Pancreas (tissue), 10 donors: ENCODE measurements at regions not wholly inside any gene's neighbourhood (a gene's known extent, or its start where the extent isn't known, plus 50 kb on each side); places are given as distances from the start of the nearest gene placed in this dataset.

Experiments
- ATAC-seq, 4 donors: fragments of 200-7000 bp; cut with Tn5 transposase; one replicate each; pipeline versions ENCODE4 v1.8.0 to v1.9.1; 2020; ENCODE audit warnings: mild to moderate bottlenecking in 4 of 4, moderate library complexity in 4 of 4
- DNase-seq, 6 donors: peaks; one replicate each; pipeline ENCODE4 v3.0.0-alpha.2; 2020
- FAIRE-seq: peaks from 2 replicates; lab custom pipeline; 2012; peaks lifted over from hg19 to GRCh38; lab: Jason Lieb, UNC
- H3K27ac ChIP-seq, 4 donors: fragments of 200-600 bp; sonication (generic); 1 replicate in 3 of 4; 2 replicates in 1 of 4; pipeline versions ENCODE4 v1.5.0 to v1.8.0; 2020
- H3K27me3 ChIP-seq, 4 donors: fragments of 200-600 bp; one replicate each; pipeline ENCODE4 v1.8.0; 2021
- H3K36me3 ChIP-seq, 3 donors: fragments of 200-600 bp; sonication (generic) in 1 of 3; one replicate each; pipeline versions ENCODE4 v1.5.0 to v1.8.0; 2020 to 2021
- H3K4me1 ChIP-seq, 3 donors: fragments of 200-600 bp; one replicate each; pipeline ENCODE4 v1.8.0; 2021
- H3K4me3 ChIP-seq, 4 donors: fragments of 200-600 bp; sonication (generic) in 2 of 4; one replicate each; pipeline versions ENCODE4 v1.5.0 to v1.8.0; 2020 to 2021
- H3K9me3 ChIP-seq, 4 donors: fragments of 200-600 bp; one replicate each; pipeline ENCODE4 v1.8.0; 2021
- WGBS, 2 donors: extraction: QIAGEN DNeasy Blood & Tissue Kit; methylation state at CpG; one replicate each; pipeline ENCODE4 v1.1.7; 2013; 5-methylcytosine and 5-hydroxymethylcytosine counted together
- intact Hi-C, 3 donors: fragments of 100-400 bp; cut with DNase I; formaldehyde crosslinking; loops; one replicate each; pipeline versions ENCODE4 v1.11.1 to v1.14.2; 2022
- TF ChIP-seq, protein P1 (sequence below), 4 donors: fragments of 200-600 bp; sonication (generic) in 3 of 4; IDR thresholded peaks; one replicate each; pipeline versions ENCODE4 v1.5.0 to v1.8.0; 2021; ENCODE audit warnings: antibody characterized with exemption in 4 of 4
- donor health status: healthy with polysubstance abuse.
- donor health status: DM: no; HTN: no; CAD: no; lungs with moderate emphysema.
- donor health status: DM: no; HTN: no; CAD: no.
- donor health status: control.
- donor health status: control.
- donor health status: Bipolar disorder and iron deficiency.
- donor health status: DM: yes; HTN: yes; CAD: no.
- donor health status: DM: no; HTN: no; CAD: no.
- donor health status: DM: no; HTN: no; CAD: no.
- donor health status: DM: yes; HTN: yes; CAD: no.

DNA sequence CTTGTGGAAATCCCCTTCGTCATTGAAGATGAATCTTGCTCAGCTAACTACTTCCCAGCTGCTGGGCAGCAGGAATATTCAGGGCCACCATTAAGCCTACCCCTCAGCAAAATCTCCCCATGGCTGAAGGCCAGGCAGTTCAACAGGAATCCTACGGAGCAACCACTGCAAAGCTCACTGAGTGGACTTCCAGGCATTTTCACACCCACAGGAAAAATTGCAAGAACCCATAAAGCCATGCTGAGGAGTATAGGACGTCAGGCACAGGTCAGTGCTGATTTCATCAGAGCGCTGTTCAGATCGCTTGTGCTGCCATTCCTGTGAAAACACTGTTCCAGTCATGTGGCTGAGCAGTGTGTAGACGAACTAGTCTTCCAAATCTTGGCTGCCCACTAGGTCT is 134.8 kb upstream of the TACR1 start:
- TF ChIP-seq, protein P1, sequence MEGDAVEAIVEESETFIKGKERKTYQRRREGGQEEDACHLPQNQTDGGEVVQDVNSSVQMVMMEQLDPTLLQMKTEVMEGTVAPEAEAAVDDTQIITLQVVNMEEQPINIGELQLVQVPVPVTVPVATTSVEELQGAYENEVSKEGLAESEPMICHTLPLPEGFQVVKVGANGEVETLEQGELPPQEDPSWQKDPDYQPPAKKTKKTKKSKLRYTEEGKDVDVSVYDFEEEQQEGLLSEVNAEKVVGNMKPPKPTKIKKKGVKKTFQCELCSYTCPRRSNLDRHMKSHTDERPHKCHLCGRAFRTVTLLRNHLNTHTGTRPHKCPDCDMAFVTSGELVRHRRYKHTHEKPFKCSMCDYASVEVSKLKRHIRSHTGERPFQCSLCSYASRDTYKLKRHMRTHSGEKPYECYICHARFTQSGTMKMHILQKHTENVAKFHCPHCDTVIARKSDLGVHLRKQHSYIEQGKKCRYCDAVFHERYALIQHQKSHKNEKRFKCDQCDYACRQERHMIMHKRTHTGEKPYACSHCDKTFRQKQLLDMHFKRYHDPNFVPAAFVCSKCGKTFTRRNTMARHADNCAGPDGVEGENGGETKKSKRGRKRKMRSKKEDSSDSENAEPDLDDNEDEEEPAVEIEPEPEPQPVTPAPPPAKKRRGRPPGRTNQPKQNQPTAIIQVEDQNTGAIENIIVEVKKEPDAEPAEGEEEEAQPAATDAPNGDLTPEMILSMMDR (IDR thresholded peaks at IDR 0.05): no peak
- DNase-seq (no peak), FAIRE-seq (no peak), ATAC-seq (peak in 1 of 4 donors; percentile 30)
- no peaks in the 10 kb centered on the region for H3K27me3 ChIP-seq
- intact Hi-C loops: no loop called here
- no peak overlapping the region for H3K27ac ChIP-seq
- H3K36me3 ChIP-seq: no peaks in the 10 kb centered on the region
- no peak overlapping the region for H3K4me3 ChIP-seq
- no peaks in the 10 kb centered on the region for H3K4me1 ChIP-seq
- WGBS, 2 donors: 64 to 79% methylated on average over 6 of the region's 6 CpGs
- H3K9me3 ChIP-seq: no peaks in the 10 kb centered on the region

DNA sequence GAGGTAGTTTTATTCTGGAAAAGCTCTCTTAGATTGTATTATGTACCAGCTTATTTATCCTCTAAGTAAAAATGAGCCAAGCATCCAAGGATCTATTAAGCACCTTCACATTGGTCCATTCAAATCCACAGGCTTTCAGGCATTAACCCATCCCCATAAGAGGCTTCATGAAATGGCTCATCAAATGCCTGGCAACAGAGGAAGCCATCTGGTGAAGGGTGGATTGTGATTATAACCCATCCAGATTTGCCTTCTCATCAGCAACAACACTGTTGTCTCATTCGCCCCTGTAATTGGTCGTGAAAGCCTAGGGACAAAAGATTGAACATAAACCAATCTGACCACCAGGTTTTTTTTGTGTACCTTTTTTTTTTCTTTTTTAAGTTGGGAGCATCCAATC is 134.3 kb upstream of the TACR1 start:
- 47 to 76% methylated on average over 2 of the region's 2 CpGs for whole genome bisulfite sequencing, 2 donors
- Histone ChIP-seq H3K36me3 (no peaks in the 10 kb centered on the region), H3K4me3 (no peak overlapping the region), H3K27ac (no peak overlapping the region), H3K4me1 (no peaks in the 10 kb centered on the region), H3K9me3 (no peaks in the 10 kb centered on the region), H3K27me3 (no peaks in the 10 kb centered on the region)
- intact Hi-C loops: no loop called here
- DNase-seq (no peak), ATAC-seq (peak in 1 of 4 donors; percentile 25), FAIRE-seq (no peak)
- TF ChIP-seq, protein P1 (IDR thresholded peaks at IDR 0.05): no peak

DNA sequence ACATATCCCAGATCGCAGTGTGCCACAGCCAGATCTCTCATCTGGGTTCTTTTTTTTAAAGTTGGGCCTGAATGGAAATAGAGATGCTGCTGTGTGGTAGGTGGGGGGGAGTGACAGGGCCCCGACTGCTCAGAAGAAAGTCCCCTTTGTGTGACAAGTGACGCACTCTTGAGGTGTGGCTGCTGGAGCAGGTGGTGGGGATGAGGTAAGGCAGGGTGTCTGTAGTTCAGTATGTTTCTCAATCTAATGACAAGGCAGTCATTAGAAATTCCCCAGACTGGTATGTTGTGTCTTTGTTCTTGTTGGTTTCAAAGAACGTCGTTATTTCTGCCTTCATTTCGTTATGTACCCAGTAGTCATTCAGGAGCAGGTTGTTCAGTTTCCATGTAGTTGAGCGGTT is 128.8 kb upstream of the TACR1 start:
- H3K9me3 ChIP-seq: no peaks in the 10 kb centered on the region

DNA sequence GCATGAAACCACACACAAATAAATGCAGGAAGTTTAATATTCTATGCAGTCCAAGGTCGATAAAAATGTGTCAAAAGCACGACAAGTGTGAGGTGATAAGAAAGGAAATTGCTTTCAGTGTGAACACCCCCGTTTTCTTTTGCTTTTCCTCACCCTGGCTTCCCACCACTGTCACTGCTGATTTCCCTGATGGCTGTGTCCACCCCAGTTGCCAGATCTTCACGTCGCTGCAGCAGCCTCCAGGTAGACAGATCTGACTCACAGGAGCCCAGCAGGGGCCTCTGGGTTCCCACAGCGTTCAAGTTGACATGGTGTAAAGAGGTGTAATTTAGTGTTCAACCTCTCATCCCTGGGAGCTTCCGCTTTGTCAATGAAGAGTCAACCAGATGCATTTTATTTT is 128.0 kb upstream of the TACR1 start:
- FAIRE-seq: no peak
- TF ChIP-seq, protein P1 (IDR thresholded peaks at IDR 0.05): no peak
- no peak overlapping the region for H3K27ac ChIP-seq
- intact Hi-C loops: no loop called here
- 42 to 53% methylated on average over 7 of the region's 7 CpGs for WGBS, 2 donors
- H3K9me3 ChIP-seq: no peaks in the 10 kb centered on the region
- no peaks in the 10 kb centered on the region for H3K4me1 ChIP-seq
- no peaks in the 10 kb centered on the region for H3K36me3 ChIP-seq
- H3K27me3 ChIP-seq: no peaks in the 10 kb centered on the region
- no peak for DNase-seq
- H3K4me3 ChIP-seq: no peak overlapping the region
- no peak for ATAC-seq

More for the DNA sequence above, 128.8 kb upstream of the TACR1 start:
- Histone ChIP-seq H3K27me3 (no peaks in the 10 kb centered on the region), H3K4me1 (no peaks in the 10 kb centered on the region), H3K4me3 (no peak overlapping the region), H3K27ac (no peak overlapping the region), H3K36me3 (no peaks in the 10 kb centered on the region)
- TF ChIP-seq, protein P1 (IDR thresholded peaks at IDR 0.05): no peak
- ATAC-seq: no peak
- intact Hi-C loops: no loop called here
- FAIRE-seq: no peak
- 77 to 92% methylated on average over 6 to 7 of the region's 7 CpGs for WGBS, 2 donors
- no peak for DNase-seq

DNA sequence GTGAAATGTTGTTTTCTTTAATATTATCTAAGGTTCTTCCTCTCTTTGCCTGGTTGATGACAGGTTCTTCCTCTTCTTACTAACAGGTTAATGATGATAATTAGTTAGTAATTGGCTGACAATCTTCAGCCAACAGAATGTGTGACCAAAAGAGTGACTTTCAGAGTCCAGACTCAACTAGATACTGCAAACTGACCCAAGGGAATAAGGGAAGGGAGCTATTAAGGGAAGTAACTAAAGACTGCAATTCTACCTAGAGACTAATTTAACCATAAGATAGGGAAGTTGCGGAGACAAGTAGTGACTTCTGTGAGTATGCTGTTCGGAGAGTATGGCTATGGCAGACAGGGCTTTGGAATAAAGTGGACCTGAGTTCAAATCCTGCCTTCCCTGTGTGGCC is 127.3 kb upstream of the TACR1 start:
- ATAC-seq: no peak
- Histone ChIP-seq H3K4me1 (no peaks in the 10 kb centered on the region), H3K27ac (no peak overlapping the region), H3K9me3 (no peaks in the 10 kb centered on the region), H3K4me3 (no peak overlapping the region), H3K27me3 (no peaks in the 10 kb centered on the region), H3K36me3 (no peaks in the 10 kb centered on the region)
- DNase-seq: no peak
- WGBS, 2 donors: 86 to 95% methylated on average over 2 of the region's 2 CpGs
- FAIRE-seq: no peak
- intact Hi-C loops: no loop called here
- TF ChIP-seq, protein P1 (IDR thresholded peaks at IDR 0.05): no peak
